Nephron (organoid): ENCODE measurements at regions not wholly inside any gene's neighbourhood (a gene's known extent, or its start where the extent isn't known, plus 50 kb on each side); places are given as distances from the start of the nearest gene placed in this dataset.
A peak's percentile ranks its signal among the peaks of the same experiment; 100 is the strongest.

Source experiments
- H3K27ac Mint-ChIP-seq, 3 experiments: 2 replicates each; pipeline ENCODE4 v1.8.0; 2020; ENCODE audit warnings: mixed read lengths in 3 of 3, mild to moderate bottlenecking in 2 of 3, moderate library complexity in 1 of 3
- H3K27me3 Mint-ChIP-seq: 2 replicates; pipeline ENCODE4 v1.8.0; 2021; ENCODE audit warnings: low read depth, mild to moderate bottlenecking, moderate library complexity, mixed read lengths
- H3K36me3 Mint-ChIP-seq: 2 replicates; pipeline ENCODE4 v1.8.0; 2020; ENCODE audit warnings: low read depth, mixed read lengths
- H3K4me1 Mint-ChIP-seq: 2 replicates; pipeline ENCODE4 v1.8.0; 2020; ENCODE audit warnings: mixed read lengths
- H3K4me3 Mint-ChIP-seq, 3 experiments: 2 replicates each; pipeline ENCODE4 v1.8.0; 2020; ENCODE audit warnings: mild to moderate bottlenecking in 3 of 3, mixed read lengths in 3 of 3, moderate library complexity in 2 of 3
- H3K9me3 Mint-ChIP-seq: 2 replicates; pipeline ENCODE4 v1.8.0; 2020; ENCODE audit warnings: mixed read lengths
- TF ChIP-seq, protein P1 (sequence below), 3 experiments: fragments of 200-600 bp; sonication (generic); IDR thresholded peaks; one replicate each; pipeline ENCODE4 v1.5.0; 2021; ENCODE audit warnings: antibody characterized with exemption in 3 of 3; ENCODE audit not compliant: unreplicated experiment in 3 of 3

DNA sequence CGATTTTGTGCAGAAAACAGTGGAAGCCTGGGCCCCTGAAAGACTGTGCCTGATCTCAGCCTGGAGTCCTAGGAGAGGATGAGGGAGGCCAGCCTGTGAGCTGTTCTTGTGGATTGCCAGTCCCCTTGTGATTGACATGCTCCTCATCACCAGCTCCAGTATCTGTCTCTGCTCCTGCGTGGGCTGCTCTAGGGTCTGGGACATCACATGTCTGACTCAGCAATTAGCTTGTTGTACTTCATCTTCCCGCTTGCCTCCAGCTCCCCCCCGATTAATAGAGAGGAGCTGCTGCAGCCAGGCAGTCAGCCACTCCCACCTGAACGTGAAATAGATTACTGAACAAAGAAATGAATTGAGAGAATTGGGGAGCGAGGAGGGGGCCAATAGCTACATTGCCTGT is 99.6 kb upstream of the TBX20 start:
- TF ChIP-seq, protein P1, sequence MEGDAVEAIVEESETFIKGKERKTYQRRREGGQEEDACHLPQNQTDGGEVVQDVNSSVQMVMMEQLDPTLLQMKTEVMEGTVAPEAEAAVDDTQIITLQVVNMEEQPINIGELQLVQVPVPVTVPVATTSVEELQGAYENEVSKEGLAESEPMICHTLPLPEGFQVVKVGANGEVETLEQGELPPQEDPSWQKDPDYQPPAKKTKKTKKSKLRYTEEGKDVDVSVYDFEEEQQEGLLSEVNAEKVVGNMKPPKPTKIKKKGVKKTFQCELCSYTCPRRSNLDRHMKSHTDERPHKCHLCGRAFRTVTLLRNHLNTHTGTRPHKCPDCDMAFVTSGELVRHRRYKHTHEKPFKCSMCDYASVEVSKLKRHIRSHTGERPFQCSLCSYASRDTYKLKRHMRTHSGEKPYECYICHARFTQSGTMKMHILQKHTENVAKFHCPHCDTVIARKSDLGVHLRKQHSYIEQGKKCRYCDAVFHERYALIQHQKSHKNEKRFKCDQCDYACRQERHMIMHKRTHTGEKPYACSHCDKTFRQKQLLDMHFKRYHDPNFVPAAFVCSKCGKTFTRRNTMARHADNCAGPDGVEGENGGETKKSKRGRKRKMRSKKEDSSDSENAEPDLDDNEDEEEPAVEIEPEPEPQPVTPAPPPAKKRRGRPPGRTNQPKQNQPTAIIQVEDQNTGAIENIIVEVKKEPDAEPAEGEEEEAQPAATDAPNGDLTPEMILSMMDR (IDR thresholded peaks at IDR 0.05; ENCODE audit: unreplicated experiment in 3 of 3), result no peak
- Mint-ChIP-seq H3K4me3 (peak overlapping the region in 1 of 3 experiments; percentile 11), H3K36me3 (no peaks in the 10 kb centered on the region), H3K27ac (peak overlapping the region; percentile 32 to 70 (median 38)), H3K4me1 (peaks cover 21% of the 10 kb centered on the region), H3K27me3 (peaks cover 3% of the 10 kb centered on the region), H3K9me3 (peaks cover 12% of the 10 kb centered on the region)

DNA sequence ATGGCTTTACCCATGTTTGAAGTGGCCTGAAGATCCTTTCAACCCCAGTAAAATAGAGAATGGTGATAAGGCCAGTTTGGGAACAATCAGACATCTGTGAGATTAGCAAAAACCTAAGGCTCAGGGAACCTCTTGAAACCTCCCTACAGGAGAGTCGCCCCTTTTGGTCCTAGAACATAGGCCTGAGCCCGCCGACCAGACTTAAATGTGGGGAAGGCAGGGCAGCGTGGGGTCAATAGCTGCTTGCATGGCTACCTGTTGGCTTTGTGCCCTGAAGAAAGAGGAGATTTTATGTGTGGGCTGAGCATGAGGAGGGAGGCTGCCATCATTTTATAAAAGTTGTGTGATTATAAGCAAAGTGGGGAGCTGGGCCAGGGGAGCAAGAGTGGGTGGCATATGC is 97.6 kb upstream of the TBX20 start:
- Mint-ChIP-seq H3K9me3 (peaks cover 4% of the 10 kb centered on the region), H3K4me1 (peaks cover 21% of the 10 kb centered on the region), H3K27me3 (peaks cover 3% of the 10 kb centered on the region), H3K27ac (no peak overlapping the region), H3K4me3 (no peak overlapping the region), H3K36me3 (no peaks in the 10 kb centered on the region)
- TF ChIP-seq, protein P1 (IDR thresholded peaks at IDR 0.05; ENCODE audit: unreplicated experiment in 3 of 3), result no peak

DNA sequence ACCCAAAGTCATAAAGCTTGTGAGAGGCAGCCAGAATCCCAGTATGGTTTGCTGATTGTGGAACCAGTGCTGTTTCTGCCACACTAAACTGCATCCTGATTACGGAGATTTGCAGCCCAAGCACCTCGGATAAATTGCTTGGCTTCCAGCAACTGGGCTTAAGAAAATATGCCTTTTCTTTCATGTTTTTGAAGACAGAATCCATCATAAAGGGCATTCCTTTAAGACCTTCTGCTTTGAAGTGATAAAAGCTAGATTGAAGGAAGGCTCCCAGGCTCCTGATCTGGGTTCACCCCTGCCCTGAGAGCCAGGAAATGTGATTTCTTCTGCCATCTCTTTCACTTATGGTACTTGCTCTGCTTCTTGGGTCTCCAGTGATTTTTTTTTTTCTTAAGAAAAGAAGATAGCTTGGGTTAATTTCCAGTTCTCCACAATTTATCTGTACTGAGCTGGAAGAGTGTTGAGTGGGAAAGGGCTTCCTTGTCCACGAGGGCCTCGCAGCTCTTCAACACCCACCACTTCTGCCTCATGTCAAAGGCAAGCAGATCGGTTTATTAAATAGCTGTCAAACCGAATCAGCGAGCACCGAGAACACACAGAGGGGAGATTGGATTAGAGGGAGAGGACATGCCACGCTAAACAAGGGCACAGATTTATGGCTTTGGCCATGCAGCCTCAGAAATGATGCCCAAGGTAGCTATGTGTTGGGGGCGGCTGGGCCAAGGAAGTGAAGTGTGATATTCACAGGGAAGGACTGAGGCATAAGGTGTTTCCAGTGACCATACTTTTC is 94.9 kb upstream of the TBX20 start:
- Mint-ChIP-seq H3K4me3 (no peak overlapping the region), H3K36me3 (no peaks in the 10 kb centered on the region), H3K9me3 (no peaks in the 10 kb centered on the region), H3K27ac (no peak overlapping the region), H3K27me3 (peaks cover 3% of the 10 kb centered on the region), H3K4me1 (peaks cover 5% of the 10 kb centered on the region)
- TF ChIP-seq, protein P1 (IDR thresholded peaks at IDR 0.05; ENCODE audit: unreplicated experiment in 3 of 3), result no peak

DNA sequence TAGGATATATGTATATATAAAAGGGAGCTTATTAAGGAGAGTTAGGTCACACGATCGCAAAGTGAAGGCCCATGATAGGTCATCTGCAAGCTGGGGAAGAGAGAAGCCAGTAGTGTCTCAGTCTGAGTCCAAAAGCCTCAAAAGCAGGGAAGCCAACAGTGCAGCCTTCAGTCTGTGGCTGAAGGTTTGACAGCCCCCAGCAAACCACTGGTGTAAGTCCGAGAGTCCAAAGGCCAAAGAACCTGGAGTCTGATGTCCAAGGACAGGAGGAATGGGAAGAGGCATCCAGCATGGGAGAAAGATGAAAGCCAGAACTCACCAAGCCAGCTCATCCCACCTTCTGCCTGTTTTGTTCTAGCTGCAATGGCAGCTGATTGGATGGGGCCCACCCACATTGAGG is 88.9 kb upstream of the TBX20 start:
- TF ChIP-seq, protein P1 (IDR thresholded peaks at IDR 0.05; ENCODE audit: unreplicated experiment in 3 of 3), result no peak
- H3K4me3 Mint-ChIP-seq, result no peak overlapping the region
- H3K27me3 Mint-ChIP-seq, result no peaks in the 10 kb centered on the region
- H3K27ac Mint-ChIP-seq, result no peak overlapping the region
- H3K9me3 Mint-ChIP-seq, result no peaks in the 10 kb centered on the region
- no peaks in the 10 kb centered on the region for H3K4me1 Mint-ChIP-seq
- H3K36me3 Mint-ChIP-seq, result no peaks in the 10 kb centered on the region

DNA sequence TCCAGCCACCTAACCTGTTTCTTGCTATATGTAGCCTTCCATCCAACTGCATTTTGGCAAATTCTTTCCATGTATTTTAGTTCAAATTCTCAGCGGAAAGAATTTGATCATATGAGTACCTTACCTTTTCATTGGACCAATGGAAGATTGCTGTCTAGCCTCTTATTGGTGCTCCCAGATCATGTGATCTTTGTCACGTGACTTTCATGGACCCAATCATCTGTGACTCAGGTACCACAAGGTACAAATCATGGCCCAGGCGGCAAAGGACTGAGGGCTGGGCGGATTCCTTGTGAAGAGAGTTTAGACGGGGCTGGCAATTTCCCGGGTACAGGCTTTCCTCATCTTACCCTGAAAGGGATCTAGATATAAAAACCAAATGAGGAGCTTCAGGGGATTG is 85.9 kb upstream of the TBX20 start:
- Mint-ChIP-seq H3K9me3 (no peaks in the 10 kb centered on the region), H3K27ac (no peak overlapping the region), H3K36me3 (no peaks in the 10 kb centered on the region), H3K4me1 (peaks cover 11% of the 10 kb centered on the region), H3K27me3 (no peaks in the 10 kb centered on the region), H3K4me3 (no peak overlapping the region)
- TF ChIP-seq, protein P1 (IDR thresholded peaks at IDR 0.05; ENCODE audit: unreplicated experiment in 3 of 3), result no peak

DNA sequence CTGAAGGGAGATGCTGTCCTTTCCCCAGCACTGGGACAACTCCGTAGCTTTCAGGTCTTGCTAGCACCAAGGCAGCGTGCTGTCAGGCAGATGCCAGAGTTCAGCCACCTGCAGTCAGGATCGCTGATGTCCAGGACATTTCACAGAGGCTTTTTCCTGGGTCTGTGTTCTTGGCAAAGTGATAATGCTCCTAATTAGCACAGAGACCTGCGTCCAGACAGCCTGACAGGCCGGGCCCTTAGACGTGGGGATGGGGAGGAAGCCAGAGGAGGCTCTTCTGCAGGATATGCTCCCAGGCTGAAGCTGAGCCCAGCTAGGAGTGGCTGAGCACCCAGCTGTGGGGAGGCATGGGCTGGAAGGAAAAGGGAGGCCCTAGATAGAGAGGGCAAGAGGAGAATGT is 82.5 kb upstream of the TBX20 start:
- Mint-ChIP-seq H3K27me3 (peaks cover 4% of the 10 kb centered on the region), H3K4me3 (no peak overlapping the region), H3K4me1 (peaks cover 14% of the 10 kb centered on the region), H3K9me3 (no peaks in the 10 kb centered on the region), H3K36me3 (no peaks in the 10 kb centered on the region), H3K27ac (peak overlapping the region in 1 of 3 experiments; percentile 62)
- TF ChIP-seq, protein P1 (IDR thresholded peaks at IDR 0.05; ENCODE audit: unreplicated experiment in 3 of 3), result no peak
